OCI-LY3 (cell line): ENCODE measurements at regions not wholly inside any gene's neighbourhood (a gene's known extent, or its start where the extent isn't known, plus 50 kb on each side); places are given as distances from the start of the nearest gene placed in this dataset.

ENCODE experiments used
- EZH2phosphoT487 ChIP-seq: fragments of 200-600 bp; shearing (Covaris generic); IDR thresholded peaks from 2 replicates; pipeline ENCODE4 v1.6.1; 2018; ENCODE audit warnings: antibody characterized with exemption, mixed run types, low read depth
- TF ChIP-seq, protein P1 (sequence below): fragments of 200-600, 300-600 bp; sonication (generic); IDR thresholded peaks from 2 replicates; pipeline ENCODE4 v1.5.1; 2014; ENCODE audit warnings: antibody characterized with exemption, low read length, low read depth

DNA sequence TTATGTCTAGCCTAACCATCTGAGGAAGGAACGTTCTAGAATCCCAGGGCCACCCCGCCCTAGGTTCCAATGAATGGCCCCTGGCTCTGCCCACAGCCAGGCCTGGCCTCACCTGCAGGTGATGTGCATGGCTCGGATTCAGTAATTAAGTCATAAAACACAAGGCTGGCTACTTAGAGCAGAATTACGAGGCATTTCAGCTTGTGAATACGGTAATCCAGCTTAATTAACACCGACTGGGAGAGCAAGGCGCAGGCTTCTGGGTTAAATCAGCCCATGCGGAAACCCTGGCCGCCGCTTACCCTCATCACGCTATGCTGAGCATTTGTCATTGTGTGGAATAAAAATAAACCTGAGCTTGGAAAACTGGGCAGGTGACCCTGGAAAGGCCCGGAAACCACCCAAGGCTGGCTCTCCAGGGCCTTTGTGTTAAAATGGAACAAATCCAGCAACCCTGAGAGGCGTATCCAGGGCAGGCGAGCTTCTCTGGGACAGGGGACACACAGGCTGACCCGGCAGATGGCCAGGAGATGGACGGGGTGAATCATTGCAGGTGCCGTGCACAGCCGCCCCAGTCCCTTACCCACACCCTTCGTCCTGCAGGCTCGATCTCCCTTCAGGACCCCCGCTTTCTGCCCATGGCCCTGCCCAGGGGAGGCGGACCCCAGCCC is 220.2 kb downstream of the CTTN start:
- TF ChIP-seq, protein P1, sequence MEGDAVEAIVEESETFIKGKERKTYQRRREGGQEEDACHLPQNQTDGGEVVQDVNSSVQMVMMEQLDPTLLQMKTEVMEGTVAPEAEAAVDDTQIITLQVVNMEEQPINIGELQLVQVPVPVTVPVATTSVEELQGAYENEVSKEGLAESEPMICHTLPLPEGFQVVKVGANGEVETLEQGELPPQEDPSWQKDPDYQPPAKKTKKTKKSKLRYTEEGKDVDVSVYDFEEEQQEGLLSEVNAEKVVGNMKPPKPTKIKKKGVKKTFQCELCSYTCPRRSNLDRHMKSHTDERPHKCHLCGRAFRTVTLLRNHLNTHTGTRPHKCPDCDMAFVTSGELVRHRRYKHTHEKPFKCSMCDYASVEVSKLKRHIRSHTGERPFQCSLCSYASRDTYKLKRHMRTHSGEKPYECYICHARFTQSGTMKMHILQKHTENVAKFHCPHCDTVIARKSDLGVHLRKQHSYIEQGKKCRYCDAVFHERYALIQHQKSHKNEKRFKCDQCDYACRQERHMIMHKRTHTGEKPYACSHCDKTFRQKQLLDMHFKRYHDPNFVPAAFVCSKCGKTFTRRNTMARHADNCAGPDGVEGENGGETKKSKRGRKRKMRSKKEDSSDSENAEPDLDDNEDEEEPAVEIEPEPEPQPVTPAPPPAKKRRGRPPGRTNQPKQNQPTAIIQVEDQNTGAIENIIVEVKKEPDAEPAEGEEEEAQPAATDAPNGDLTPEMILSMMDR = no peak
- TF ChIP-seq EZH2phosphoT487 = no peak
